Activated CD4-positive, alpha-beta T cell treated with anti-CD3 and anti-CD28 coated beads, Interleukin-2, amount 50 U/mL, for 16 hours (primary cell): ENCODE measurements at regions not wholly inside any gene's neighbourhood (a gene's known extent, or its start where the extent isn't known, plus 50 kb on each side); places are given as distances from the start of the nearest gene placed in this dataset.

Source experiments
- DNase-seq: peaks from one replicate; pipeline ENCODE4 v3.0.0-alpha.2; 2020

DNA sequence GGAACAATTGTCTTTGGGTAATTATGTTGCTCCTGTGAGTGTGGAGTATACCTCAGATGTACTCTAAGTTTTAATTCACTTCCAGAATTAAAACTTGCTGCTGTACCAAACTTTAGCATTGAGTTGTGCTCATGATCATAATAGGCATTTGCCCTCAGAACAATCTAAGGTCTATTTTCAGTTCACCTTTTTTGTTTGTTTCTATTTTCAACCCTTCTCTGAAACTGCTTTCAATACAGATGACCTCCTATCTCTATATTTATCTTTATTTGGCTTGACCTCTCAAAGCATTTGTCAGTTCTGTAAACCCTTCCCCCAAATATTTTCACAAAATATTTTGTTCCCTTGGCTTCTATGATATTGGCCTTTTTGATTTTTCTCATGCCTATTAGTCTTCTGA is 873.0 kb downstream of the OLFM4 start:
- DNase-seq: no peak

DNA sequence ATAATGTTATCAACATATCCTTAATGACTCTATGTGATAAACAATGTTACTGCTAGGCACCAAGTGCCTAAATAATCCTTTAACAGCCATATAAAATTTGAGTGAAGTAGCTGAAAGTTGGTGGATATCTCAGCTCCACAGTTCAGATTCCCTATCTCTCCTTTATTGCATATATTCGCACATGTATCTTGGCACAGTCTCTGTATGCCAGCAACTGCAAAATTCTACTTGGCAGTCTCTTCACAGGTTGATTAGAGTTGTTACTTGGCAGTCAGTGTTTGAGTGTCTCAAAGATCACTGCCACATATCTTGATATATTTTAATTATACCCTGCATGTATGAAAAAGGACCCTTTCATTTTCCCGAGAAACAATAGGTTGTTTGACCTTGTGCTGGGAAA is 879.3 kb downstream of the OLFM4 start:
- no peak for DNase-seq

GRCh38 chr13:53920916-53921315 is 892.3 kb downstream of the OLFM4 start:
- no peak for DNase-seq

DNA sequence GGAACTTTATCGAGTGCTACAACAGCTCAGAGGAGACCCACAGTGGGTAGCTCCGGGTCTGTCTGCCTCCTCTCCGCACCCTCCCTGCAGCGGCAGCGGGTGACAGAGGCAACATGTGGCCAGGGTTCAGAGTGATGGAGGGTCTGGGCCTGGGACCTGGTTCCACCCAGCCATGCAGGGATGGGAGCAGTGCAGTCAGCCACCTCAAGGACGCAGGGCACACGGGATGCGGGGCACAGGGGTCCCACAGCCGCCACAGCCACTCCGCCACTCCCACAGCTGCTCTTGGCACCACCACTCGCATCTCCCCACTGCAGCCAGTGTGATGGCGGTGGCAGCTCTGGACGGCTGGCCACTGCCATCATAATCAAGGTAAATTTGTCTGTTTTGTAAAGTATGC is 892.9 kb downstream of the OLFM4 start:
- DNase-seq: no peak

GRCh38 chr13:53941588-53942190 is 913.1 kb downstream of the OLFM4 start:
- DNase-seq: no peak

- no peak for DNase-seq
Observed at GRCh38 chr13:53946500-53946899, 917.9 kb downstream of the OLFM4 start.

GRCh38 chr13:53953183-53953582 is 924.6 kb downstream of the OLFM4 start:
- DNase-seq: no peak
